ENCODE measurements at regions not wholly inside any gene's neighbourhood (a gene's known extent, or its start where the extent isn't known, plus 50 kb on each side); places are given as distances from the start of the nearest gene placed in this dataset.
A peak's percentile ranks its signal among the peaks of the same experiment; 100 is the strongest.

GRCh38 chr5:128635379-128635778, 97.3 kb upstream of the FBN2 start:
- no peaks in the 10 kb centered on the region for H4K20me1 ChIP-seq (ENCODE audit: insufficient read depth, low read length)
- WGBS, 2 experiments (ENCODE audit: extremely low coverage in 2 of 2, insufficient read length in 1 of 2): 88% methylated on average over 3 of the region's 6 CpGs; no CpG with 5 or more reads in 1 of the 2 experiments
- in situ Hi-C loops (cut with MboI; ENCODE audit: low sequenced_read_pairs): no loop called here

More at GRCh38 chr5:128635379-128635778, 97.3 kb upstream of the FBN2 start:
- H3K27ac ChIP-seq (ENCODE audit: insufficient read depth, low read length): no peak overlapping the region
- no peak overlapping the region for H2BK5ac ChIP-seq (ENCODE audit: low read depth, low read length, poor library complexity, severe bottlenecking)
- no peaks in the 10 kb centered on the region for H3K36me3 ChIP-seq (ENCODE audit: control insufficient read depth, insufficient read depth, low read length)
- H3K9me1 ChIP-seq (ENCODE audit: insufficient read depth, low read length): no peaks in the 10 kb centered on the region
- H3K18ac ChIP-seq (ENCODE audit: low read depth, low read length): no peak overlapping the region
- H3K27me3 ChIP-seq (ENCODE audit: control insufficient read depth, insufficient read depth, low read length): no peaks in the 10 kb centered on the region
- H2AK9ac ChIP-seq (replicated peaks; ENCODE audit: low read depth, low read length, poor library complexity): no peak overlapping the region
- no peaks in the 10 kb centered on the region for H3K9me3 ChIP-seq (ENCODE audit: control insufficient read depth, insufficient read depth, low read length)
- H3K14ac ChIP-seq (replicated peaks; ENCODE audit: low read depth, low read length): no peak overlapping the region
- no TSS peak for BruUV-seq (replicated peaks)
- ATAC-seq (ENCODE audit: low read depth) (no peak), DNase-seq (no peak)
- H3K4ac ChIP-seq (ENCODE audit: low read depth, low read length): 0 out of 2 replicates have a peak overlapping the region, but pooled peaks have one; percentile 16
- dilution Hi-C loops (cut with HindIII; ENCODE audit: low sequenced_read_pairs, unreplicated experiment) (no loop called here), intact Hi-C loops (cut with micrococcal nuclease) (no loop called here)
- no peak overlapping the region for H3K4me3 ChIP-seq (ENCODE audit: insufficient read depth, low read depth, low read length)
- CTCF ChIA-PET: interaction anchor here (2.0 kb wide), 1 partner anchor 9 kb away, joined by 7 read pairs; no protein-coding TSS in a partner anchor
- H3K4me2 ChIP-seq (ENCODE audit: low read depth, low read length): no peak overlapping the region
- peak overlapping the region; percentile 45; the same call in 1 of the 2 replicates for H2AK5ac ChIP-seq (ENCODE audit: low read depth, low read length)
- TF ChIP-seq RFX5 (IDR thresholded peaks at IDR 0.05; ENCODE audit: low read depth, low read length) (no peak), MAZ (IDR thresholded peaks at IDR 0.05; ENCODE audit: borderline replicate concordance, low read depth, low read length) (no peak), NFE2L2 (IDR thresholded peaks at IDR 0.05; ENCODE audit: low read depth, low read length) (no peak), MAFK (IDR thresholded peaks at IDR 0.05; ENCODE audit: low read depth, low read length) (no peak), BHLHE40 (IDR thresholded peaks at IDR 0.05; ENCODE audit: low read depth, low read length) (no peak), SMC3 (IDR thresholded peaks at IDR 0.05; ENCODE audit: low read depth, low read length) (no peak)
- TF ChIP-seq, protein P1, sequence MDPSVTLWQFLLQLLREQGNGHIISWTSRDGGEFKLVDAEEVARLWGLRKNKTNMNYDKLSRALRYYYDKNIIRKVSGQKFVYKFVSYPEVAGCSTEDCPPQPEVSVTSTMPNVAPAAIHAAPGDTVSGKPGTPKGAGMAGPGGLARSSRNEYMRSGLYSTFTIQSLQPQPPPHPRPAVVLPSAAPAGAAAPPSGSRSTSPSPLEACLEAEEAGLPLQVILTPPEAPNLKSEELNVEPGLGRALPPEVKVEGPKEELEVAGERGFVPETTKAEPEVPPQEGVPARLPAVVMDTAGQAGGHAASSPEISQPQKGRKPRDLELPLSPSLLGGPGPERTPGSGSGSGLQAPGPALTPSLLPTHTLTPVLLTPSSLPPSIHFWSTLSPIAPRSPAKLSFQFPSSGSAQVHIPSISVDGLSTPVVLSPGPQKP (IDR thresholded peaks at IDR 0.05; ENCODE audit: borderline replicate concordance, low read depth, low read length): no peak
- TF ChIP-seq, protein P2, sequence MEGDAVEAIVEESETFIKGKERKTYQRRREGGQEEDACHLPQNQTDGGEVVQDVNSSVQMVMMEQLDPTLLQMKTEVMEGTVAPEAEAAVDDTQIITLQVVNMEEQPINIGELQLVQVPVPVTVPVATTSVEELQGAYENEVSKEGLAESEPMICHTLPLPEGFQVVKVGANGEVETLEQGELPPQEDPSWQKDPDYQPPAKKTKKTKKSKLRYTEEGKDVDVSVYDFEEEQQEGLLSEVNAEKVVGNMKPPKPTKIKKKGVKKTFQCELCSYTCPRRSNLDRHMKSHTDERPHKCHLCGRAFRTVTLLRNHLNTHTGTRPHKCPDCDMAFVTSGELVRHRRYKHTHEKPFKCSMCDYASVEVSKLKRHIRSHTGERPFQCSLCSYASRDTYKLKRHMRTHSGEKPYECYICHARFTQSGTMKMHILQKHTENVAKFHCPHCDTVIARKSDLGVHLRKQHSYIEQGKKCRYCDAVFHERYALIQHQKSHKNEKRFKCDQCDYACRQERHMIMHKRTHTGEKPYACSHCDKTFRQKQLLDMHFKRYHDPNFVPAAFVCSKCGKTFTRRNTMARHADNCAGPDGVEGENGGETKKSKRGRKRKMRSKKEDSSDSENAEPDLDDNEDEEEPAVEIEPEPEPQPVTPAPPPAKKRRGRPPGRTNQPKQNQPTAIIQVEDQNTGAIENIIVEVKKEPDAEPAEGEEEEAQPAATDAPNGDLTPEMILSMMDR (conservative IDR thresholded peaks at IDR 0.05; ENCODE audit: low read depth, low read length): no peak
- TF ChIP-seq, protein P3, sequence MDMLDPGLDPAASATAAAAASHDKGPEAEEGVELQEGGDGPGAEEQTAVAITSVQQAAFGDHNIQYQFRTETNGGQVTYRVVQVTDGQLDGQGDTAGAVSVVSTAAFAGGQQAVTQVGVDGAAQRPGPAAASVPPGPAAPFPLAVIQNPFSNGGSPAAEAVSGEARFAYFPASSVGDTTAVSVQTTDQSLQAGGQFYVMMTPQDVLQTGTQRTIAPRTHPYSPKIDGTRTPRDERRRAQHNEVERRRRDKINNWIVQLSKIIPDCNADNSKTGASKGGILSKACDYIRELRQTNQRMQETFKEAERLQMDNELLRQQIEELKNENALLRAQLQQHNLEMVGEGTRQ (IDR thresholded peaks at IDR 0.05; ENCODE audit: low read depth, low read length): no peak
- no peak overlapping the region for H4K8ac ChIP-seq (ENCODE audit: low read depth in 2 of 2, low read length in 2 of 2)
- no peak overlapping the region for H4K91ac ChIP-seq (ENCODE audit: insufficient read depth, low read depth, low read length)
- H2AFZ ChIP-seq (replicated peaks; ENCODE audit: low read length, poor library complexity): no peak overlapping the region
- no peak overlapping the region for H3K56ac ChIP-seq (ENCODE audit: extremely low read depth, insufficient read depth, low read length)
- 0 out of 3 replicates have a peak overlapping the region, but pooled peaks have one; percentile 43 for H2BK15ac ChIP-seq (ENCODE audit: low read depth, low read length)
- no peak overlapping the region for H3K9ac ChIP-seq (ENCODE audit: low read depth, low read length)
- POLR2A ChIA-PET (ENCODE audit: unreplicated experiment): no interaction called here
- no peak overlapping the region for H3K23ac ChIP-seq (ENCODE audit: low read depth, low read length)
- H3K79me1 ChIP-seq (ENCODE audit: low read depth in 1 of 2, low read length in 2 of 2): no peaks in the 10 kb centered on the region
- H2BK20ac ChIP-seq (ENCODE audit: low read depth, low read length): peak overlapping the region; percentile 54
- H2BK120ac ChIP-seq (ENCODE audit: low read depth, low read length): peak overlapping the region; percentile 42
- peak overlapping the region; percentile 21; the same call in 1 of the 2 replicates for H4K5ac ChIP-seq (ENCODE audit: low read depth, low read length)
- H3K4me1 ChIP-seq (ENCODE audit: control insufficient read depth, insufficient read depth, low read length): peaks cover 2% of the 10 kb centered on the region
